Erythroblast (primary cell): ENCODE measurements at regions not wholly inside any gene's neighbourhood (a gene's known extent, or its start where the extent isn't known, plus 50 kb on each side); places are given as distances from the start of the nearest gene placed in this dataset.

Experiments used
- DNase-seq, 2 experiments: peaks; one replicate each; lab custom pipeline; 2025; lab: John Stamatoyannopoulos, UW
- GATA1 ChIP-seq: IDR thresholded peaks from 2 replicates; pipeline ENCODE4 v1.6.1; 2011; ENCODE audit warnings: low read depth, mild to moderate bottlenecking, control low read depth, low read length, moderate library complexity
- POLR2A ChIP-seq: IDR thresholded peaks from 2 replicates; pipeline ENCODE4 v1.6.1; 2011; ENCODE audit warnings: mild to moderate bottlenecking, low read length

- TF ChIP-seq POLR2A, result no peak
- no peak for TF ChIP-seq GATA1
- DNase-seq, result no peak
These were observed 1109.5 kb downstream of the NSUN3 start for GRCh38 chr3:95172164-95172943.

GRCh38 chr3:95177096-95177495 is 1114.2 kb downstream of the NSUN3 start:
- DNase-seq, result no peak
- TF ChIP-seq GATA1 (no peak), POLR2A (no peak)

- TF ChIP-seq POLR2A (no peak), GATA1 (no peak)
- DNase-seq, result no peak
These were observed 1121.2 kb downstream of the NSUN3 start for GRCh38 chr3:95184038-95184437.

GRCh38 chr3:95189348-95189747 is 1126.5 kb downstream of the NSUN3 start:
- TF ChIP-seq POLR2A (no peak), GATA1 (no peak)
- no peak for DNase-seq

GRCh38 chr3:95197661-95198060 is 1134.8 kb downstream of the NSUN3 start:
- no peak for DNase-seq
- no peak for TF ChIP-seq POLR2A
- no peak for TF ChIP-seq GATA1

GRCh38 chr3:95200384-95200783 is 1137.5 kb downstream of the NSUN3 start:
- TF ChIP-seq POLR2A (no peak), GATA1 (no peak)
- no peak for DNase-seq

- DNase-seq, result no peak
- TF ChIP-seq GATA1 (no peak), POLR2A (no peak)
These were observed 1148.0 kb downstream of the NSUN3 start for GRCh38 chr3:95210878-95211277.

GRCh38 chr3:95212117-95212516 is 1149.3 kb downstream of the NSUN3 start:
- DNase-seq, result no peak
- TF ChIP-seq GATA1 (no peak), POLR2A (no peak)

GRCh38 chr3:95215437-95215957 is 1152.6 kb downstream of the NSUN3 start:
- TF ChIP-seq POLR2A, result no peak
- no peak for TF ChIP-seq GATA1
- no peak for DNase-seq

- DNase-seq, result no peak
- TF ChIP-seq GATA1 (no peak), POLR2A (no peak)
These were observed 1154.8 kb downstream of the NSUN3 start for GRCh38 chr3:95217661-95218060.

- TF ChIP-seq POLR2A, result no peak
- TF ChIP-seq GATA1, result no peak
- DNase-seq, result no peak
These were observed 1155.6 kb downstream of the NSUN3 start for GRCh38 chr3:95218484-95218883.

GRCh38 chr3:95226437-95226836 is 1163.6 kb downstream of the NSUN3 start:
- TF ChIP-seq GATA1, result no peak
- no peak for TF ChIP-seq POLR2A
- no peak for DNase-seq

GRCh38 chr3:95227092-95227491 is 1164.2 kb downstream of the NSUN3 start:
- no peak for TF ChIP-seq POLR2A
- no peak for TF ChIP-seq GATA1
- DNase-seq, result no peak

GRCh38 chr3:95228416-95228815 is 1165.6 kb downstream of the NSUN3 start:
- no peak for DNase-seq
- TF ChIP-seq GATA1, result no peak
- no peak for TF ChIP-seq POLR2A

GRCh38 chr3:95235916-95236315 is 1173.1 kb downstream of the NSUN3 start:
- no peak for DNase-seq
- TF ChIP-seq GATA1 (no peak), POLR2A (no peak)
